ENCODE measurements at regions not wholly inside any gene's neighbourhood (a gene's known extent, or its start where the extent isn't known, plus 50 kb on each side); places are given as distances from the start of the nearest gene placed in this dataset.
A peak's percentile ranks its signal among the peaks of the same experiment; 100 is the strongest.
"Not testable (repeated sequence)": the region's sequence is repeated elsewhere in the genome, so short reads cannot be mapped to it uniquely, and the experiment has no call there.

- no peak for DNase-seq (ENCODE audit: low spot score)
- no peak for TF ChIP-seq CTCF (IDR thresholded peaks at IDR 0.05; ENCODE audit: extremely low read depth, insufficient read depth, missing control alignments)
- in situ Hi-C loops (cut with MboI; ENCODE audit: low pct_unique_long_range_greater_than_20kb, low sequenced_read_pairs, unreplicated experiment) = no loop called here
These were observed 1234.4 kb downstream of the SUCLG1 start for GRCh38 chr2:83224591-83225200.

GRCh38 chr2:83221258-83221657, 1237.8 kb downstream of the SUCLG1 start:
- in situ Hi-C loops (cut with MboI; ENCODE audit: low pct_unique_long_range_greater_than_20kb, low sequenced_read_pairs, unreplicated experiment) = no loop called here
- TF ChIP-seq CTCF (IDR thresholded peaks at IDR 0.05; ENCODE audit: extremely low read depth, insufficient read depth, missing control alignments) = no peak
- DNase-seq (ENCODE audit: low spot score) = no peak

- no peak for DNase-seq (ENCODE audit: low spot score)
- in situ Hi-C loops (cut with MboI; ENCODE audit: low pct_unique_long_range_greater_than_20kb, low sequenced_read_pairs, unreplicated experiment) = no loop called here
- TF ChIP-seq CTCF (IDR thresholded peaks at IDR 0.05; ENCODE audit: extremely low read depth, insufficient read depth, missing control alignments) = no peak
These were observed 1241.2 kb downstream of the SUCLG1 start for GRCh38 chr2:83217854-83218253.

GRCh38 chr2:83196225-83196624, 1262.9 kb downstream of the SUCLG1 start:
- DNase-seq (ENCODE audit: low spot score) = no peak
- in situ Hi-C loops (cut with MboI; ENCODE audit: low pct_unique_long_range_greater_than_20kb, low sequenced_read_pairs, unreplicated experiment) = no loop called here
- peak; percentile 55 for TF ChIP-seq CTCF (IDR thresholded peaks at IDR 0.05; ENCODE audit: extremely low read depth, insufficient read depth, missing control alignments)

GRCh38 chr2:83191316-83191715, 1267.8 kb downstream of the SUCLG1 start:
- no peak for TF ChIP-seq CTCF (IDR thresholded peaks at IDR 0.05; ENCODE audit: extremely low read depth, insufficient read depth, missing control alignments)
- in situ Hi-C loops (cut with MboI; ENCODE audit: low pct_unique_long_range_greater_than_20kb, low sequenced_read_pairs, unreplicated experiment) = no loop called here
- DNase-seq (ENCODE audit: low spot score) = no peak

GRCh38 chr2:83186105-83186760, 1272.8 kb downstream of the SUCLG1 start:
- no peak for DNase-seq (ENCODE audit: low spot score)
- no peak for TF ChIP-seq CTCF (IDR thresholded peaks at IDR 0.05; ENCODE audit: extremely low read depth, insufficient read depth, missing control alignments)
- in situ Hi-C loops (cut with MboI; ENCODE audit: low pct_unique_long_range_greater_than_20kb, low sequenced_read_pairs, unreplicated experiment) = no loop called here

GRCh38 chr2:83180862-83181530, 1278.1 kb downstream of the SUCLG1 start:
- in situ Hi-C loops (cut with MboI; ENCODE audit: low pct_unique_long_range_greater_than_20kb, low sequenced_read_pairs, unreplicated experiment); DNase-seq (ENCODE audit: low spot score): not testable (repeated sequence)

Measured in GM13977 (cell line).